Mesothelial cell of epicardium (in vitro differentiated cells): ENCODE measurements at regions not wholly inside any gene's neighbourhood (a gene's known extent, or its start where the extent isn't known, plus 50 kb on each side); places are given as distances from the start of the nearest gene placed in this dataset.

Experiments used
- DNase-seq, 2 experiments: peaks; one replicate each; pipeline ENCODE4 v3.0.0; 2021; ENCODE audit warnings: low spot score in 2 of 2; ENCODE audit not compliant: unreplicated experiment in 2 of 2
- H3K27ac Mint-ChIP-seq: 2 replicates; pipeline ENCODE4 v1.8.0; 2021; ENCODE audit warnings: mixed read lengths
- H3K27me3 Mint-ChIP-seq: 2 replicates; pipeline ENCODE4 v1.8.0; 2021; ENCODE audit warnings: low read depth, mixed read lengths
- H3K36me3 Mint-ChIP-seq: 2 replicates; pipeline ENCODE4 v1.8.0; 2021; ENCODE audit warnings: mixed read lengths
- H3K4me1 Mint-ChIP-seq: 2 replicates; pipeline ENCODE4 v1.8.0; 2021; ENCODE audit warnings: mixed read lengths
- H3K4me3 Mint-ChIP-seq: 2 replicates; pipeline ENCODE4 v1.8.0; 2021; ENCODE audit warnings: mild to moderate bottlenecking, moderate library complexity, mixed read lengths
- H3K9me3 Mint-ChIP-seq: 2 replicates; pipeline ENCODE4 v1.8.0; 2021; ENCODE audit warnings: mixed read lengths
- CTCF ChIP-seq: fragments of 200-600 bp; sonication (generic); IDR thresholded peaks from one replicate; pipeline ENCODE4 v1.5.0; 2021; ENCODE audit warnings: antibody characterized with exemption; ENCODE audit not compliant: unreplicated experiment

GRCh38 chr13:39951301-39951700, 295.8 kb downstream of the COG6 start:
- Mint-ChIP-seq H3K27me3 (no peaks in the 10 kb centered on the region), H3K4me3 (no peak overlapping the region), H3K27ac (no peak overlapping the region), H3K9me3 (peaks cover 13% of the 10 kb centered on the region), H3K4me1 (peaks cover 7% of the 10 kb centered on the region), H3K36me3 (no peaks in the 10 kb centered on the region)
- TF ChIP-seq CTCF, result no peak
- DNase-seq, result no peak

DNA sequence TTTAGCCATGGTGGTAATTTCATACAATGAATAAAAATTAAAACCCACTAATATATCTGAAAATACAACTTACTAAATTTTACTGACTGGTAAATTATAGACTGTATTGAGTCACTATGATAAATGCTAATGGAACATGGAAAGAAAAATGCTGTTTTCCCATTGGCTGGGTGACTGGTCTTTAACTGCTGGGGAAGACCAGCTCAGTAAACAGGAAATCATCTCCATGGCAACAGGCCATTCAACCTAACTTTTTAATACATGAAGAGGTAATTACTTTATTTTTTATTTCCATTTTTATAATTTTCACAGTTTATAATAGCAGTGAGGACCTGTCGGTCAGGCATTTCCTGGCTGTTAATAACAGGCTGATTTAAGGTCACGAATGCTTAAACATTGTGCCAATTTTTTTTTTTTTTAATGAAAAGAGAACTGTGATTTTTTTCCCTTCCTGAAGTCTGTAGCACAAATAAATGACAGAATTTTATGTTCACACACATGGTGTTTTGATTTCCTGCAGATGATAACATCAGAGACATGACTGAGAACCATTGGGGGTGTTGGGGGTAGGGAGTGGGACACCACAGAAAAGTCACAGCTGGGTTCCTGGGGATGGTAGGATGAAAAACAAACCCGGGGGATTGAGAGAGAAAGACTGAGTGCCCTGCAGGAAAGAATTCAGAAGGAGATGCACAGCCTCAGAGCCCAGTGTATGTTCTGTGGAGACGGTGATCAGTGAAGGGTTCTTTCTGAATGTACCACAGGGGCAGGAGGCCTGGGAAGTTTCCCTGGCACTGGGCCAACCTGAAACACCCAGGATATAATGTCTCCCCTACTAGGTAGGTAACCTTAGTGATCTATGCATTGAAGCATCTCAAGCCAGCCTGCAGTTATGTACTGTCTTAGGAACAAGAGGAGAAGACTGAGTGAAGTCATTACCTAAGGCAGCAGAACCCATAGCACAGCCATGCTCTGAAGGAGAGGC, 297.1 kb downstream of the COG6 start:
- Mint-ChIP-seq H3K9me3 (peaks cover under 1% of the 10 kb centered on the region), H3K27ac (peak overlapping the region; percentile 49), H3K4me1 (peaks cover 7% of the 10 kb centered on the region), H3K4me3 (no peak overlapping the region), H3K27me3 (no peaks in the 10 kb centered on the region), H3K36me3 (no peaks in the 10 kb centered on the region)
- no peak for DNase-seq
- TF ChIP-seq CTCF, result no peak

GRCh38 chr13:39954476-39954875, 299.0 kb downstream of the COG6 start:
- Mint-ChIP-seq H3K27ac (no peak overlapping the region), H3K9me3 (no peaks in the 10 kb centered on the region), H3K4me1 (peaks cover 7% of the 10 kb centered on the region)

GRCh38 chr13:39955560-39955959, 300.1 kb downstream of the COG6 start:
- TF ChIP-seq CTCF, result no peak
- Mint-ChIP-seq H3K4me1 (peaks cover 7% of the 10 kb centered on the region), H3K4me3 (no peak overlapping the region), H3K36me3 (no peaks in the 10 kb centered on the region), H3K27me3 (no peaks in the 10 kb centered on the region), H3K27ac (no peak overlapping the region), H3K9me3 (no peaks in the 10 kb centered on the region)
- no peak for DNase-seq

More at GRCh38 chr13:39954476-39954875, 299.0 kb downstream of the COG6 start:
- Mint-ChIP-seq H3K27me3 (no peaks in the 10 kb centered on the region), H3K4me3 (no peak overlapping the region), H3K36me3 (no peaks in the 10 kb centered on the region)
- TF ChIP-seq CTCF, result no peak
- no peak for DNase-seq

GRCh38 chr13:39956036-39956435, 300.6 kb downstream of the COG6 start:
- no peak overlapping the region for H3K4me3 Mint-ChIP-seq
- peaks cover 7% of the 10 kb centered on the region for H3K4me1 Mint-ChIP-seq
- no peak for DNase-seq
- H3K27ac Mint-ChIP-seq, result no peak overlapping the region
- no peaks in the 10 kb centered on the region for H3K9me3 Mint-ChIP-seq
- H3K27me3 Mint-ChIP-seq, result no peaks in the 10 kb centered on the region
- TF ChIP-seq CTCF, result no peak
- no peaks in the 10 kb centered on the region for H3K36me3 Mint-ChIP-seq
